Stomach (tissue), 4 donors: ENCODE measurements at regions not wholly inside any gene's neighbourhood (a gene's known extent, or its start where the extent isn't known, plus 50 kb on each side); places are given as distances from the start of the nearest gene placed in this dataset.

Source experiments
- EP300 ChIP-seq: sonication (generic); formaldehyde crosslinking; IDR thresholded peaks from one replicate; pipeline ENCODE4 v1.6.1; 2017; ENCODE audit warnings: antibody characterized with exemption
- POLR2A ChIP-seq, 4 donors: fragments of 450-650 bp; IDR thresholded peaks; one replicate each; pipeline ENCODE4 v1.6.1; 2016; ENCODE audit warnings: antibody characterized with exemption in 4 of 4, control low read depth in 2 of 4, mild to moderate bottlenecking in 1 of 4, moderate library complexity in 1 of 4
- POLR2AphosphoS5 ChIP-seq, 3 donors: sonication (generic); formaldehyde crosslinking; IDR thresholded peaks; one replicate each; pipeline ENCODE4 v1.6.1; 2016; ENCODE audit warnings: antibody characterized with exemption in 3 of 3
- TF ChIP-seq, protein P1 (sequence below), 7 experiments: fragments of 450-650 bp in 4 of 7; fragments of 200-600 bp in 3 of 7; sonication (generic) in 3 of 7; IDR thresholded peaks; one replicate each; pipeline ENCODE4 v1.5.1; 2016 to 2019; ENCODE audit warnings: antibody characterized with exemption in 7 of 7, control low read depth in 2 of 7, mild to moderate bottlenecking in 1 of 7

DNA sequence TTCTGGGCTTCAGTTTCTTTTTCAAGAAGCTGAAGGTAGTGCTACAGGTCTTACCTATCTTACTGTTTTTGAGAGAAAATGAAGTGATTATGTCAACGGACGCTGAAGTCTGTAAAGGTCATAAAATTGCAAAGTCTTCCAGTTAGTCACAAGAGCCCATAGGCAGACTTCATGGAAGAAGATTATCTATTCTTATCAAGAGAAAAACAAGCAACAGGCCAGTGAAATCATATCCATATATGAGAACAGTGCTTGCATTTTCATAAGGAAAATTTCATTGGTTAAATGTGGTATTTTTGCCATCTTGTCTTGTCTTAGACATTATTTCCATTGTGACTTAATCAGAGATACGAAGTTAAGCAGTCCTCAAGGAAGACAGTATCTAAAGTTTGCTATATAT, 412.7 kb upstream of the SEL1L start:
- TF ChIP-seq POLR2A (IDR thresholded peaks at IDR 0.05) (no peak), EP300 (no peak), POLR2AphosphoS5 (IDR thresholded peaks at IDR 0.05) (no peak)
- TF ChIP-seq, protein P1, sequence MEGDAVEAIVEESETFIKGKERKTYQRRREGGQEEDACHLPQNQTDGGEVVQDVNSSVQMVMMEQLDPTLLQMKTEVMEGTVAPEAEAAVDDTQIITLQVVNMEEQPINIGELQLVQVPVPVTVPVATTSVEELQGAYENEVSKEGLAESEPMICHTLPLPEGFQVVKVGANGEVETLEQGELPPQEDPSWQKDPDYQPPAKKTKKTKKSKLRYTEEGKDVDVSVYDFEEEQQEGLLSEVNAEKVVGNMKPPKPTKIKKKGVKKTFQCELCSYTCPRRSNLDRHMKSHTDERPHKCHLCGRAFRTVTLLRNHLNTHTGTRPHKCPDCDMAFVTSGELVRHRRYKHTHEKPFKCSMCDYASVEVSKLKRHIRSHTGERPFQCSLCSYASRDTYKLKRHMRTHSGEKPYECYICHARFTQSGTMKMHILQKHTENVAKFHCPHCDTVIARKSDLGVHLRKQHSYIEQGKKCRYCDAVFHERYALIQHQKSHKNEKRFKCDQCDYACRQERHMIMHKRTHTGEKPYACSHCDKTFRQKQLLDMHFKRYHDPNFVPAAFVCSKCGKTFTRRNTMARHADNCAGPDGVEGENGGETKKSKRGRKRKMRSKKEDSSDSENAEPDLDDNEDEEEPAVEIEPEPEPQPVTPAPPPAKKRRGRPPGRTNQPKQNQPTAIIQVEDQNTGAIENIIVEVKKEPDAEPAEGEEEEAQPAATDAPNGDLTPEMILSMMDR (IDR thresholded peaks at IDR 0.05) = no peak
